EH (cell line): ENCODE measurements at regions not wholly inside any gene's neighbourhood (a gene's known extent, or its start where the extent isn't known, plus 50 kb on each side); places are given as distances from the start of the nearest gene placed in this dataset.
"Not testable (repeated sequence)": the region's sequence is repeated elsewhere in the genome, so short reads cannot be mapped to it uniquely, and the experiment has no call there.

Experiments
- DNase-seq: peaks from one replicate; pipeline ENCODE4 v3.0.0-alpha.2; 2015; ENCODE audit warnings: low read depth

DNA sequence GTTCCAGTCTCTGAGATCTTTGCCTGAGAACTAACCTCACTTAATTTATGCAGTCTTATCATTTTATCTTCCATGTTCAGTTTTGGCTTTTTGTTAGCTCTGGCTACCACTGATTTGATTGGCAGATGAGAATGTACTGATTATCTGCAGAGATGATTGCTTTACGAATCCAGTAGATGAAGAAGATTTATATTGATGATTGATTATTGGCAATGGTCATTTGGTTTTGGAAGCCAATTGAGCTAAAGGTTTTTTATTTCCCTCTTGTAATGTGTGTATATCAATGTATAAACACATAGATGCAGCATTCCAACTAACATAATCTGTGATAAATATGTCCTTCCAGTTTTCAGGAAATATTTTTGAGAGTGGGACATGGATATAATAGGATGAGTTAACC is 763.6 kb downstream of the CDH11 start:
- DNase-seq = no peak

DNA sequence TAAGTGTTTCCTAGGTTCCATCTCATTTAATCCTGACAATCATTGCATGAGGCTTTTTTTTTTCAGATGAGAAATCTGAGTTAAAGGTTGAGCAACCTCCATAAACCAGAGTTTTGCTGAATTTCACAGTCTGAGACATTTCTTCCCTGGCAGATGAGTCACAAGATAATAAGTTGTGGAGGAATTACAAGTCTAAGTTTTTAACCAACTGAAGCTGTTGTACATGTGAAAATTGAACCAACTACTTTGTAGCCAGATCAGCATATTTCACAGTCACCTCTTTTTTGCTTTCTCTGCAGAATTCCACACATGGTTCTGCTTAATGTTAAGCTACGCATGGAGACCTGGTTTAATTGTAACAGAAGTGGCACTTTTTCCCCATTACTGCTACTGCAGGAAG is 765.6 kb downstream of the CDH11 start:
- peak; percentile 95 for DNase-seq

DNA sequence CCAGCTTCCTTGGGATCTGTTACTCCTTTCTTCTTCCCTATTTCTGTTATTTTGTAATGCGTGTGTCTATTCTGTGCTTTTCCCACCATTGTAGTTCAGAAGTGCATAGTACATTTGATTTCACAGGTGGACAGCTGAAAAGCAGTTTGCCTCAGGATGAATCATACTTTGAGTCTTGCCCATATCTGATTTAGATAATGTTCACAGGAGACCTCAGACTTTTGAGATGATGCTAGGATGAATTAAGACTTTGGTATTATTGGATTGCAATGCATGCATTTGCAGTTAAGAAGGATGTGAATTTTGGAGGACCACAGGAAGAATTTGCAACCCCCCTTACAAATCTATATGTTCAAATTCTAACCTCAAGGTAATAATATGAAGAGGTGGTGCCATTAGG is 769.6 kb downstream of the CDH11 start:
- peak; percentile 18 for DNase-seq

DNA sequence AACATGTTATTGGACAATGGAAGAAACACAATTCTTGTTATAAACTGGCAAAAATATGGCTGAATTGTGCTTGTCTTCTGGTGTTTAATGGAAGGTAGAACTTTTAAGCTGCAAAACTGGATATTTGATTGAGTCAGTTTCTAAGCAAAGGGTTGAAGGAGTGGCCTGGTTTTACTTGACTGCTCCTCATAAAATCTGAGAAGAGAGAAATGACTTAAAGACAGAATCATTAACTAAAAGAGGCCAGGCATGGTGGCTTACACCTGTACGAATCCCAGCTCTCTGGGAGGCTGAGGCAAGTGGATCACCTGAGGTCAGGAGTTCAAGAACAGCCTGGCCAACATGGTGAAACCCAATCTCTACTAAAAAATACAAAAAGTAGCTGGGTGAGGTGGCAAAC is 770.7 kb downstream of the CDH11 start:
- no peak for DNase-seq

DNA sequence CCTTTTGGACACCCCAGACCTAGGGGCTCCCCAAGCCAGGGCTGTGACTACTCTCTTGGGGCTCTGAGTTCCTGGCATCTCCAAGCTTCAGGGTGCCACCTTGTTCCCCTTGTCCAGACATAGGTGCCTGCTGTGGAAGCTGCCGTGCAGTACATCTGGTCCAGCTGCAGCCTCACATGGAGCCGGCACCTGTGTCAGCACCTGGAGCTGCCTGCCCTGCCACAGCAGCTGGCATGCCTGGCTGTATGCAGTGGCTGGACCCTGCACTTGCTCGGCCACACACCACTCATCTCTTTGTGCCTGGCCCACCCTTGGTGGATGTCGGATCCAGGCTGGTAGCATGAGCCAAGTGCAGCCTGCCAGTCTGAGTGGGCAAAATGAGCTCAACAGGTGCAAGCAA is 775.8 kb downstream of the CDH11 start:
- DNase-seq = no peak

DNA sequence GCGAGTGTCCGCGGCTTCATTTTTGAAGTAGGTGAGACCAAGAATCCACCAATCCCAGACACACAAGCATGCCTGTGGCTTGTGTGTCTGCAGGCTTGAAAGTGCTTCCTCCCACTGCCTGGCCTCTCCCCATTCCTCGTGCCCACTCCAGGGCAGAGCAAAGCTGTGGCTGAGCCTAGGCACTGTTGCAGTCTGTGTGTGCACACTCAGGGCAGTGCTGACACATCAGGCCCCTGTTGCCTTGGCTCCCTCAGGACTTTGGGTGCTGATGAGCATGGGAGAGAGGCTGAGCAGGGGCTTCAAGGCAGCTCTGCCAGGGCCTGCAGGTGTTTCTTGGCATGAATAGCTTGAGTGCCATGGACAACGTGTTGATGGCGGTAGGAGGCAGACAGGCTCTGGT is 776.7 kb downstream of the CDH11 start:
- DNase-seq = no peak

GRCh38 chr16:64343820-64344443 is 777.9 kb downstream of the CDH11 start:
- not testable (repeated sequence) for DNase-seq

DNA sequence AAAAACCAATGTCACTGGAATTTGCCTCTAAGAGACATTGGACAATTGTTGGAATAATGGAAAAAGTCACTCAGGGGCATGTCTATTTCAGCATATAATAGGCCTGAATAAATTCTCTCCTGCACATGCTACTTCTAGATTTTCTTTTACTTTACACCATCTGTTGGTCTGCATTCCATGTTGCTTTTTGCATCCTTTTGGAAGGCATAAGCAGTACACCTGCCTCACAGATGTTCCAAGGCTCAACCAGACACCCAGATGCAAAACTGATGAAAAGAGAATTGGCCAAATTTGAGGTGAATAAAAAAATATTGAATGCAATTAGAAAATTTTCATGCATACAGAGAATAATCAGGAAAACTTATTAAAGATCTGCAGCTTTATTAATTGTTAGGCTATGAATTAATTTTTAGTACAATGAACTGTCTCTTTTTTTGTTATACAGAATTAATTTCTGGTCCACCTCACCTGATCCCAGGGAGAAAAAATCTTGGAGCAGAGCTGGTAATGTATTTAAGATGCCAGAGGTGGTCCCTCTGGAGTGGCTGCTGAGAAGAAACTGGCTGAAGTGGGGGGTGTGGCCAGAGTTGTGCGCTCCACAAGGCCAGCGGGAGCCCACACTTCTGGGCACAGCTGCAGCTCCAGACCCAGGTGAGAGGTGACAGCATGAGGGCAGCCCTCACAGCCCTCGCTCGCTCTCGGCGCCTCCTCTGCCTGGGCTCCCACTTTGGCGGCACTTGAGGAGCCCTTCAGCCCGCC is 778.6 kb downstream of the CDH11 start:
- DNase-seq = no peak

DNA sequence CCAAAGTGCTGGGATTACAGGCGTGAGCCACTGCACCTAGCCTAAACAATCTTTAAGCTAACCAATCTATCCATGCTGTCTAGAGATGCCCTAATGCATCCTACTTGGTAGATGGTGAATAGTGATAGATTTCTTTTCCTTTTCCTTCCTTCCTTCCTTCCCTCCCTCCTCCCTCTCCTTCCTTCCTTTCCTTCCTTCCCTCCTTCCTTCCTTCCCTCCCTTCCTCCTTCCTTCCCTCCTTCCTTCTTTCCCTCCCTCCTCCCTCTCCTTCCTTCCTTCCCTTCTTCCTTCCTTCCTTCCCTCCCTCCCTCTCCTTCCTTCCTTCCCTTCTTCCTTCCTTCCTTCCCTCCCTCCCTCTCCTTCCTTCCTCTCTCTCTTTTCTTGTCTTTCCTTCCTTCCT is 780.5 kb downstream of the CDH11 start:
- DNase-seq = not testable (repeated sequence)

DNA sequence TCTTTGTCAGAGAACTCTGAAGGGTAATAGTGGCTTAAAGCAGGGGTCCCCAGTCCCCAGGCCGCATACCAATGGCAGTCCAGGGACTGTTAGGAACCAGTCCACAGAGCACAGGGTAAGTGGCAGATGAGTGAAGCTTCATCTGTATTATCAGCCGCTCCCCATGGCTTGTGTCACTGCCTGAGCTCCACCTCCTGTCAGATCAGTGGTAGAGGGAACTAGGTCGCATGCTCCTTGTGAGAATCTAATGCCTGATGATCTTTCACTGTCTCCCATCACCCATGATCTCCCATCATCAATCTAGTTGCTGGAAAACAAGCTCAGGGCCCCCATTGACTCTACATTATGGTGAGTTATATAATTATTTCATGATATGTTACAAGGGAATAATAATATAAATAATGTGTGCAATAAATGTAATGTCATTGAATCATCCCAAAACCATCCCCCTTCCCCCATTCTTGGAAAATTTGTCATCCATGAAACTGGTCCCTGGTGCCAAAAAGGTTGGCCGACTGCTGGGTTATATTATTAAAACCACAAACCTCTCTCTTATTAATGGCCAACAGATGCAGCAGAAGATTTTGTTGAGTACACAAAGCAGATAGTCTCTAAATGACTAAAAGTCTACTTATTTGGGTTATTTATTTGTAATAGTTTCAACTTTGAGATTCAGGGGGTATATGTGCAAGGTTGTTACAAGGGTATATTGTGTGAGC is 782.7 kb downstream of the CDH11 start:
- peak; percentile 95 for DNase-seq

DNA sequence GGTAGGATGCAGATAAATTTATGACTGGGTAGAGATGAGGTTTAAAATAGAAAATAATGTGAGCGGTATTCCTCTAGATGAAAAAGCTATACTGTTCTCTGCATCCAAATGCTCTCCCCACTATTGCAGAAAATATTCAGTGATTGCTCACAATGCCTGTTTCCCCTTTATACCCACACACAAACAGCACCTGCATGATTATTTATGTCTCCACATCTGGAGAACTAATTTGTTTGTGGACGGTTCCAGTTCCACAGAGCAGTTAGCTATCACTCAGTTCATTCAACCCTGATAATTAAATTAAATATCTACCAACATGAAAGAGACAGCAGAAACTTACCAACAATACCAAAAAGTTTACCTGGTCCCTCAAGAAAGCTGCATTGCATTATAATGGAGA is 800.0 kb downstream of the CDH11 start:
- DNase-seq = no peak

GRCh38 chr16:64321066-64321465 is 800.8 kb downstream of the CDH11 start:
- DNase-seq = no peak

GRCh38 chr16:64317601-64318000 is 804.3 kb downstream of the CDH11 start:
- DNase-seq = no peak

- no peak for DNase-seq
Observed at GRCh38 chr16:64313726-64314125, 808.1 kb downstream of the CDH11 start.

DNA sequence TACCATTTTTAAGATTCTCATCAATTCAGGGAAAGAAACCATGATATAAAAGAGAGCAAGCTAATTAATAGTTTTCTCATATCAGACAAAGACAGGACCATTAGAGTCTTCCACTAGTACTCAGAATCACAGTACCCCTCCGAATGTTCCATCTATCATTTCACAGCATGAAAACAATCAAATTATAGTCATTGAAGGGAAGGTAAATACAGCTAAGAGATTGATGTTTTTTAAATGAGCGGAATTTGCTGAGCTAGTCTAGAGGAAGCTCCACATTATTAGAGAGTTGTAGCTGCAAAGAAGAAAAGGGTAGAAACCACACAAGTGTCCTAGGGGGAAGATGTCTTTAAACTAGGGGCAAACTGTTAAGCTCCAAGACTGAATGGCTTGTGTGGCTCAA is 808.9 kb downstream of the CDH11 start:
- no peak for DNase-seq

DNA sequence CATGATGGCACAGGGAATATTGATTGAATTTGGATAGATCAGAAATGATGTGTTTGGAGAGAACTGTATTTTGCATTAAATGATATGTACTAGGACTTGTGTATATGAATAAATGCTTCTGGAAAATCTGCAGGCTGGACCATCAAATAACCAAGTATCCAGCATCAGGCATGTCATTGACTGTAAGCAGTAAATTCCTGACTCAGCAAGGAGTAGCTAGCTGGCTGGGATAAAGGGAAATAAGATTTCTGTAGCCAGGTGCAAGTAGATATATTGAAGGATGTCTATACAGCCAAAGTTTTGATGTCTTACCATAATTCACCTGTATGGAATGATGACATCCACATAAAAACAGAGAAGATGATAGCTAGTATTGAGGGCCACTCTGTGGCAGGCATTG is 809.6 kb downstream of the CDH11 start:
- DNase-seq = no peak

- peak; percentile 38 for DNase-seq
Observed at GRCh38 chr16:64311241-64311640, 810.6 kb downstream of the CDH11 start.

DNA sequence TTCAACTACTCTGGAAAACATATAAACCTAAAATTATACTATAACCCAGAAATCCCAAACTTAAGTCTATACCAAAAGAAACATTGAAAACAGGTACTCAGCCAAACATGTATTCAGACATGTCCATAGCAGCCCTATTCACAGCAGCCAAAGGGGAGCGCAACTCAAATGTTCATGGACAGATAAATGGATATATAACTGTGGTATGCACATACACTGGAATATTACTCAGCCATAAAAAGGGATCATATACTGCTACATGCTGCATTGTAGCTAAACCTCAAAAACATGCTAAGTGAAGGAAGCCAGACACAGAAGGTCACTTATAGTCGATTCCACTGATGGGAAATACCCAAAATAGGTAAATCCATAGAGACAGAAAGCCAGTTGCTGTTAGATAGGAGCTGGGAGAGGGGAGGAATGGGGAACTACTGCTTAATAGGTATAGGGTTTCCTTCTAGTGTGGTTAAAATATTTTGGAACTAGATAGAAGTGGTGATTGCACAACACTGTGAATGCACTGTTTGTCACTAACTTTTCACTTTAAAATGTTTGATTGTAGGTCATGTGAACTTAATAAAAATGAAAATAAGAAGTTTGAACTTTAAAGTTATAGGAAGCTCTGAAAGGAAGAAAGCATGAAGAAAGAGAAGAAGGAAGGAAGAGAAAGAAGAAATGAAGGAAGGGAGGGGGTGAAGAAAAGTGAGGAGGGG is 812.3 kb downstream of the CDH11 start:
- DNase-seq = no peak

GRCh38 chr16:64308721-64309120 is 813.1 kb downstream of the CDH11 start:
- no peak for DNase-seq

DNA sequence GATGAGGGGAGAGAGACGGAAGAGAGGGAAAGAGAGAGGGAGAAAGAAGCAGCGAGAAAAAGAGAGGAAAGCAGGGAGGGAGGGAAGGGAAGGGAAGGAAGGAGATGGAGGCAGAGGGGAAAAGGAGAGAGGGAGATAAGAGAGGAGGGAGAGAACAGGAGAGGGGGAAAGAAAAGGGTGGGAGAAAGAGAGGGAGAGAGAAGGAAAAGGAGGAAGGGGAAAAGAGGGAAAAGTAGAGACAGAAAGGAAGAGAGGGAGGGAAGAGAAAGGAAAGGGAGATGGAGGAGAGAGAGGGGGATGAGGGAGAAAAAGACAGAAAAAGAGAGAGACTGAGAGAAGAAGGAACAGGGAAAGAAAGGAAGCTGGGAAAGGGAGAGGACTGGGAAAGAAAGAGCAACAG is 814.4 kb downstream of the CDH11 start:
- DNase-seq = no peak

DNA sequence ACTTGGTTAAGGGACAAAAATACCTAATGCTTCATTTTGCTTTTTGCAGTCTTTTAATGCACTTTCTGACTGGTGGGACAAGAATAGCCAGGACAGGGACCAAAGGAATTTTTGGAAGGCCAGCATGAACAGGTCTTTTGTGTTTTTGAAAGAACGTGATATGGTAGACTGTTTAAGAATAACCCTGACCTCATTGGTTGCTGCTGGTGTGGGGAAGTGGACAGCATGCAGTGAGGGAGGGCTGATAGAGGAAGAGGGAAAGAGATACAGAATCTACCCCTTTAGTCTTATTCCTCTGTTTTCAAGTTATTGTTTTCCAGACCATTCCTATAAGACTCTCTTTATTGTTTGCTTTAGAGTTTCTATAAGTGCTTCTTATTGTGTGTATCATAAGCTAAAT is 816.2 kb downstream of the CDH11 start:
- DNase-seq = no peak

- no peak for DNase-seq
Observed at GRCh38 chr16:64304951-64305350, 816.9 kb downstream of the CDH11 start.

GRCh38 chr16:64304396-64304795 is 817.5 kb downstream of the CDH11 start:
- DNase-seq = no peak
